ENCODE measurements at regions not wholly inside any gene's neighbourhood (a gene's known extent, or its start where the extent isn't known, plus 50 kb on each side); places are given as distances from the start of the nearest gene placed in this dataset.

GRCh38 chrX:38992441-38993096 lies 191.3 kb downstream of the MID1IP1 start:
- no peak for DNase-seq

GRCh38 chrX:38993500-38993899 lies 192.2 kb downstream of the MID1IP1 start:
- DNase-seq, result no peak

- DNase-seq, result no peak
Observed at GRCh38 chrX:38999099-38999498, 197.8 kb downstream of the MID1IP1 start.

- no peak for DNase-seq
Observed at GRCh38 chrX:38999967-39000745, 198.9 kb downstream of the MID1IP1 start.

GRCh38 chrX:39000802-39001201 lies 199.5 kb downstream of the MID1IP1 start:
- DNase-seq, result no peak

- no peak for DNase-seq
Observed at GRCh38 chrX:39002466-39002865, 201.2 kb downstream of the MID1IP1 start.

- no peak for DNase-seq
Observed at GRCh38 chrX:39008549-39008948, 207.3 kb downstream of the MID1IP1 start.

- DNase-seq, result no peak
Observed at GRCh38 chrX:39011454-39012221, 210.4 kb downstream of the MID1IP1 start.

- DNase-seq, result no peak
Observed at GRCh38 chrX:39012621-39013111, 211.4 kb downstream of the MID1IP1 start.

- DNase-seq, result no peak
Observed at GRCh38 chrX:39016556-39016955, 215.3 kb downstream of the MID1IP1 start.

GRCh38 chrX:39017077-39017476 lies 215.8 kb downstream of the MID1IP1 start:
- no peak for DNase-seq

- DNase-seq, result no peak
Observed at GRCh38 chrX:39017716-39018115, 216.5 kb downstream of the MID1IP1 start.

- DNase-seq, result no peak
Observed at GRCh38 chrX:39018541-39018940, 217.3 kb downstream of the MID1IP1 start.

- DNase-seq, result no peak
Observed at GRCh38 chrX:39019056-39019455, 217.8 kb downstream of the MID1IP1 start.

GRCh38 chrX:39020051-39020669 lies 218.9 kb downstream of the MID1IP1 start:
- no peak for DNase-seq

GRCh38 chrX:39022106-39022505 lies 220.8 kb downstream of the MID1IP1 start:
- DNase-seq, result no peak

GRCh38 chrX:39029221-39029620 lies 228.0 kb downstream of the MID1IP1 start:
- no peak for DNase-seq

GRCh38 chrX:39030636-39031035 lies 229.4 kb downstream of the MID1IP1 start:
- no peak for DNase-seq

GRCh38 chrX:39039890-39040289 lies 238.6 kb downstream of the MID1IP1 start:
- DNase-seq, result no peak

- DNase-seq, result no peak
Observed at GRCh38 chrX:39043838-39044550, 242.7 kb downstream of the MID1IP1 start.

GRCh38 chrX:39047174-39047573 lies 245.9 kb downstream of the MID1IP1 start:
- DNase-seq, result no peak

- no peak for DNase-seq
Observed at GRCh38 chrX:39049975-39050374, 248.7 kb downstream of the MID1IP1 start.

Data from NCI-H187 treated with DMSO at 0.1 percent for 48 hours (cell line).